Left cardiac atrium (tissue), 4 donors: ENCODE measurements at regions not wholly inside any gene's neighbourhood (a gene's known extent, or its start where the extent isn't known, plus 50 kb on each side); places are given as distances from the start of the nearest gene placed in this dataset.

ENCODE experiments used
- ATAC-seq, 2 donors: fragments of 200-7000 bp; cut with Tn5 transposase; one replicate each; pipeline ENCODE4 v1.9.1; 2020; ENCODE audit warnings: mild to moderate bottlenecking in 2 of 2, moderate library complexity in 2 of 2
- DNase-seq: peaks from one replicate; pipeline ENCODE4 v3.0.0-alpha.2; 2020
- intact Hi-C, 2 donors: fragments of 100-400 bp; cut with DNase I; formaldehyde crosslinking; loops; one replicate each; pipeline versions ENCODE4 v1.14.1 to v1.15.1; 2022 to 2023
- donor health status: DM: no; HTN: yes; CAD: no.
- donor health status: DM: no; HTN: yes; CAD: no; lungs with severe emphysema.
- donor health status: DM: yes; HTN: yes; CAD: no.
- donor health status: Dilated cardiomyopathy.

GRCh38 chr22:48905206-48905975 is 922.3 kb downstream of the BRD1 start:
- ATAC-seq (no peak), DNase-seq (no peak)
- intact Hi-C loops, result no loop called here

- no peak for DNase-seq
- intact Hi-C loops, result no loop called here
- no peak for ATAC-seq
Measured at GRCh38 chr22:48902983-48903650, 924.6 kb downstream of the BRD1 start.

GRCh38 chr22:48902001-48902869 is 925.4 kb downstream of the BRD1 start:
- ATAC-seq, result no peak
- intact Hi-C loops, result no loop called here
- no peak for DNase-seq

- no peak for DNase-seq
- intact Hi-C loops, result no loop called here
Measured at GRCh38 chr22:48901324-48901723, 926.3 kb downstream of the BRD1 start.

DNA sequence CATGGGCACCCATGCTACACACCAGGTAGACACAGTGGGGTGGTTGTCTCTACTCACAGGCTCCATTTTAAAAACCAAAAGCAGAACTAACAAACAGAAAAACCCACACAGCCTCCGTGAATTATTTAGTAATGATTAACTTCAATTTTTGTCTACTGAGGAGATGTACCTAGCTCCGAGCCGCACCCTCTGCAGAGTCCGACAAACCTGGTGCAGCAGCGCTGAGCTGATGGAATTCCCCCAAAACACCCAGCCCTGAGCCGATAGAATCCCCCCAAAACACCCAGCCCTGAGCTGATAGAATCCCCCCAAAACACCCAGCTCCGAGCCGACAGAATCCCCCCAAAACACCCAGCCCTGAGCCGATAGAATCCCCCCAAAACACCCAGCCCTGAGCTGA is 927.0 kb downstream of the BRD1 start:
- DNase-seq (no peak), ATAC-seq (no peak)
- intact Hi-C loops, result no loop called here

More at GRCh38 chr22:48901324-48901723, 926.3 kb downstream of the BRD1 start:
- ATAC-seq, result no peak

DNA sequence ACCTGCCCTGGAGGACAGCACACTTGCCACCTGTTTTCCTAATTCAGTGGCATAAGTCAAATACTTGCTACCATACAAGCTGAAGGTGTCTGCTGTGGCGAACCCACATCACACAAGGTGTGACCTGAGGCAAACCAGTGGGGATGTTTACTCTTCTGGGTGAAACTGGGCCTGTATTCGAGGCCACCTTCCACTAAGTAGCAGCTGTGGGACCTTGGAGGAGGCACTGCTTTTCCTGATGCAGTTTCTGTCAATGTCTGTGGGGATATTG is 927.4 kb downstream of the BRD1 start:
- intact Hi-C loops, result no loop called here
- ATAC-seq (no peak), DNase-seq (no peak)

DNA sequence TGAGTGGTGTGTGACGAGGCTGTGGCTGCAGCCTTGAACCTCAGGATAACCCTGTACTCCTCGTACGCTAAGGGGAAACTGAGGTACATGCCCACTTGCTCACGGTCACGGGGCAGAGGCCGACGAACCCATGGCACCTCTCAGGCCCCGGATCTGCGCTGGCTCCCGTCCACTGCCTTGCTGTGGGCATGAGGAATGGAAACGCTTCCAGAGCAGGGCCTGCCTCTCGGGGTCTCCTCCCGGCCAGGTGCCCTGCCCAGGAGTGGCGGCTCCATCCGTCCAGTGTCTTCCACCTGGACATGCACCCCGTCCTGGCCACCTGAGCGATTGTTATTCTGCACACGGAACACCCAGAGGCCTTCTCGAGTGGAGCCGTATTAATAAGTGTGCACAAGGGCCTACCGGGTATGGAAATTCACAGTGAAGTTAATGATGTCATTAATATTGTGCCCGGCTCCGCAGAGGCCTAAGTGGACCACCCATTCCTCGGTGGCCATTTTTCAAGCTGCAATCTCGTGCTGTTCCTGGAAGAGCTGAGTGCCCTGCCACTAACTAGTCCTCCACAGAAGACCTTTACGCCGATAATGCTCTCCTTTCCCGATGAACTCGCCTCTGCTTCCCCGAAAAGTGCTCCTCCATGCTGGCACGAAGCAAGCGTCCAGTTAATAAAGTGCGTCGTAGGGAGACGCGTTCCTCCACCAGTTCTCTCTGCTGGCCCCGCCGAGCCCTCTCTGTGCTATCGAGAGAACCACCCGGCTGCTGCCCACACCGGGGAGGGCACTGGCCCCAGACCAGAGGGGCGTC is 927.9 kb downstream of the BRD1 start:
- DNase-seq (no peak), ATAC-seq (no peak)
- intact Hi-C loops, result no loop called here

DNA sequence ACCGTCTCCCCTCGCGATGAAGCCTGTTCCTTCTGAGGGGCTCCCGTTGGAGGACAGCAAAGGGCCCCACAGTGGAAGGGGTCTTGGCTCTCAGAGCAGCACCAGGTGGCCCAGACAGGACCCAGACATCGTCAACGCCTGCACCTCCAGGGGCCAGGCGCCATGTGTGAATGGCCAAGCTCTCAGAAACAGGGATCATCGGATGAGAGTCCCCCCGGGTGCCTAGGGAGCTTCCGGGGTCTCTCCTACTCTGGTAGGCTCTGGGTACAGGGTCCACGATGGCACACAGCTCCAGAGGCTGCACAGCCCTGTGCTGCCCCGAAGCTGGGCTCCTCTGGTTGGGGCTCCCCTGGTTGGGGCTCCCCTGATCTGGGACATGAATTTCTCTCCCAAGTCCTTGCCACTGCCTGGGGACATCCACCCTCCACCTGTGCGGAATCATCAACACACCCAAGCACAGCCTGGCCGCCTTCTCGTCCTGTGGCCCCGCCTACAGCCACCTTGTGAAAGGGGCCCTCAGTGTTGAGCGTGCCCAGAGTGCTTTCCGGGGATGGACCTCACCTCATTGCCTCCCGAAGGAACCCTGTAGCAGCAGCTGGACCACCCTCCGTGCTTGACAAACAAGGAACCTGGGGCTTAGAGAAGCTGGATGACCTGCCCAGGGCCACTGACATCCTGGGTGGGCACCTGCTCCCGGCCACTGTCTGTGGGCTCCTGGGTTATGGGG is 929.0 kb downstream of the BRD1 start:
- intact Hi-C loops, result no loop called here
- DNase-seq, result no peak
- ATAC-seq, result no peak

DNA sequence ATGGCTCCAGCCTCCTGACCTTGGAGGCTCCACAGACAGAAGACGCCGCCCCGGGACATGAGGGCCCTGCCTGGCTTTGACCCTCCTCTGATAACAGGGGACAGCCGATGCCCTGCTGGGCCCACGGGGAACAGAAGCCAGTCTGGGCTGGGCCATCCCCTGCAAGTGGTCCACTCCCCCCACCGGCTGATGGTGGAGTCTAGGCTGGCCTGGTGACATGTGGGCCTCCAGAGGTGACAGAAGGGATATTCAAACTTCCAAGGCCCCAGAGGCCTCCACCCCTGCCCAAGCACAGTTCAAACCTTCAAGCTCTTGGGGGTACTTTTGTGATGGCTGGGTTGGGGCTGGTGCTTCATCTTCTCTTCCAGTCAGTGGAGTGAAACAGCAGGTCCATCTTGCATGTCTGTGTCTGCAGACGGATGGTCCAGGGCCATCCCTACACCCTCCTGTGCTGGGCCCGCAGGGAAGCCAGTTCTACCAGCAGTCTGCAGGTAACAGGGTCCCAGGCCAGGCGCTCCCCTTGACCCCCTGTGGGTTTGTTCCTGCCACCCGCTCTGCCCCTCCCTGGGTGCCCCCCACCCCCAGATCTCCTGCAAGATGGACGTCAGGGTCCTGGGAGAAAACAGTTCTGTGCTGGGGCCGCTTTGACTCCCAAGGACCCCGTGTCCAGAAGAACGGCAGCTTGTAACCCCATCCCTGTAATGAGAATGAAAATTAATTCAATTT is 929.9 kb downstream of the BRD1 start:
- no peak for ATAC-seq
- intact Hi-C loops, result no loop called here
- no peak for DNase-seq

GRCh38 chr22:48896766-48897644 is 930.7 kb downstream of the BRD1 start:
- ATAC-seq (no peak), DNase-seq (no peak)
- intact Hi-C loops, result no loop called here

- intact Hi-C loops, result no loop called here
- no peak for ATAC-seq
- no peak for DNase-seq
Measured at GRCh38 chr22:48895831-48896765, 931.6 kb downstream of the BRD1 start.

GRCh38 chr22:48895336-48895735 is 932.3 kb downstream of the BRD1 start:
- intact Hi-C loops, result no loop called here
- DNase-seq (no peak), ATAC-seq (no peak)

DNA sequence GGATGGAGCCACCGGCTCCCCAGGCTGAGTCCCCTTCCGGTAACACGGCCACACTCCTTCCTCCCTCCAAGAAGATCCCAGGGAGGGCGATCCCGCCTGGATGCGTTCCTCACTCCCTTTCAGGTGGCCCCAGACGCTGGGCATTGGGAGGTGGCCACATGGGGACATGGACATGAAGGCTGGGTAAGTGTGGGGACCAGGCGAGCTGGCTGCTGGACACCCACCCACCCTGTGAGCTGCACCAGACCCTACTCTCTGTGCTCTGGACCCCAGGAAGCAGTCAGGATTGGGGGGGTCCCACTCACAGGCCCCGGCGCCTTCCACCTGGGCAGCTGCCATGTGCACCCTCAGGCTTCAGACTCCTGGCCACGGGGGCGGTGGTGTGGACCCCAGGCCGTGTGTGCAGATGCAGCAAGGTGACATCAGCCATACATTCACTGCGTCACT is 932.8 kb downstream of the BRD1 start:
- no peak for DNase-seq

DNA sequence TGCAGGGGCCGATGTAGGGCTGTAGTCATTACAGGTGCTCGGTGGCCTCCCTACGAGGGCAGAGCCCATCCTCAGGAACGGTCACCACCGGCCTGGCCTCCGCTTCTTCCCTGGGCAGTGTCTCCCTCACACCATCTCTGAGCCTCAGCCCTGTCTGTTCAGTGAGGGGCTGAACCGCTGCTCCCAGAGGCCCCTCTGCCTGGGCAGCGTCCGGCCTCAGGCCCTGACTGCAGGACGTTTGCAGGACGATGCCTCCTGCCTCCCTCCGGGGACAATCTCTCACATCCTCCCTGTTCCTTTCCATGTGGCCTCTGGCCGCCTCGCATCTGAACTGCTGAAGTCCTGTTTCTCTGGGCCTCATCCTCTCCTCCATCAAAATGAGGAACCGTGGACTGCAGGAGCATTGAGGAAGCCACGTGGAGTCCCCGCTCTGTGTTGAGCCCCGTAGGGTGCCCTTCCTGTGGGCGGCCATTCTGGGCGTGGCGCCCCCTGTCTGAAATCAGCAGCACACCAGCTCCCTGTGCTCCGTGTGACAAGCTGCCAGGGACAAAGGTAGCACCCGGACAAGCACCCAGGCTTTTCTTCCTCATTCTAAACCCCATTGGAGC is 933.5 kb downstream of the BRD1 start:
- ATAC-seq (no peak), DNase-seq (no peak)
- intact Hi-C loops, result no loop called here

More for the DNA sequence above, 932.8 kb downstream of the BRD1 start:
- intact Hi-C loops, result no loop called here
- ATAC-seq, result no peak

- no peak for ATAC-seq
- no peak for DNase-seq
- intact Hi-C loops, result no loop called here
Measured at GRCh38 chr22:48893288-48894063, 934.2 kb downstream of the BRD1 start.
